Astrocyte (in vitro differentiated cells and primary cell): ENCODE measurements at regions not wholly inside any gene's neighbourhood (a gene's known extent, or its start where the extent isn't known, plus 50 kb on each side); places are given as distances from the start of the nearest gene placed in this dataset.

ENCODE experiments used
- DNase-seq: peaks from one replicate; pipeline ENCODE4 v3.0.0-alpha.2; 2010; ENCODE audit warnings: low read depth
- FAIRE-seq: peaks from 2 replicates; lab custom pipeline; 2011; peaks lifted over from hg19 to GRCh38; lab: Jason Lieb, UNC
- H2AFZ ChIP-seq: 2 replicates; pipeline ENCODE4 v1.6.0; 2012; ENCODE audit warnings: low read depth, low read length, inconsistent platforms
- H3K27ac ChIP-seq: 2 replicates; pipeline ENCODE4 v1.5.1; 2011; ENCODE audit warnings: low read depth, low read length, inconsistent platforms
- H3K27me3 ChIP-seq: 2 replicates; pipeline ENCODE4 v1.6.0; 2011; ENCODE audit warnings: low read length, inconsistent platforms; ENCODE audit not compliant: insufficient read depth
- H3K36me3 ChIP-seq: 2 replicates; pipeline ENCODE4 v1.5.1; 2011; ENCODE audit warnings: low read length, inconsistent platforms; ENCODE audit not compliant: insufficient read depth
- H3K4me1 ChIP-seq: 2 replicates; pipeline ENCODE4 v1.5.1; 2011; ENCODE audit warnings: low read length, inconsistent platforms; ENCODE audit not compliant: insufficient read depth
- H3K4me2 ChIP-seq: 2 replicates; pipeline ENCODE4 v1.6.0; 2012; ENCODE audit warnings: low read length, inconsistent platforms
- H3K4me3 ChIP-seq: 2 replicates; pipeline ENCODE4 v1.5.1; 2011; ENCODE audit warnings: low read depth, mild to moderate bottlenecking, low read length, inconsistent platforms; ENCODE audit not compliant: insufficient read depth
- H3K79me2 ChIP-seq: 2 replicates; pipeline ENCODE4 v1.6.0; 2012; ENCODE audit warnings: mild to moderate bottlenecking, low read length, inconsistent platforms; ENCODE audit not compliant: insufficient read depth
- H3K9ac ChIP-seq: 2 replicates; pipeline ENCODE4 v1.6.0; 2012; ENCODE audit warnings: mild to moderate bottlenecking, low read length, inconsistent platforms
- H3K9me3 ChIP-seq: 2 replicates; pipeline ENCODE4 v1.5.1; 2012; ENCODE audit warnings: low read depth, mild to moderate bottlenecking, low read length, inconsistent platforms; ENCODE audit not compliant: insufficient read depth
- H4K20me1 ChIP-seq: 2 replicates; pipeline ENCODE4 v1.6.0; 2012; ENCODE audit warnings: low read length, inconsistent platforms; ENCODE audit not compliant: insufficient read depth
- H3K27ac Mint-ChIP-seq: one replicate; pipeline ENCODE4 v1.8.0; 2021; ENCODE audit warnings: mild to moderate bottlenecking, mixed read lengths; ENCODE audit not compliant: unreplicated experiment
- H3K27me3 Mint-ChIP-seq: one replicate; pipeline ENCODE4 v1.8.0; 2021; ENCODE audit warnings: low read depth, mixed read lengths; ENCODE audit not compliant: unreplicated experiment
- H3K36me3 Mint-ChIP-seq: one replicate; pipeline ENCODE4 v1.8.0; 2021; ENCODE audit warnings: low read depth, mixed read lengths; ENCODE audit not compliant: unreplicated experiment
- H3K4me1 Mint-ChIP-seq: one replicate; pipeline ENCODE4 v1.8.0; 2021; ENCODE audit warnings: low read depth, mixed read lengths; ENCODE audit not compliant: unreplicated experiment
- H3K4me3 Mint-ChIP-seq: one replicate; pipeline ENCODE4 v1.8.0; 2021; ENCODE audit warnings: mild to moderate bottlenecking, moderate library complexity, mixed read lengths; ENCODE audit not compliant: unreplicated experiment
- H3K9me3 Mint-ChIP-seq: one replicate; pipeline ENCODE4 v1.8.0; 2021; ENCODE audit warnings: mild to moderate bottlenecking, mixed read lengths; ENCODE audit not compliant: unreplicated experiment
- CTCF ChIP-seq: IDR thresholded peaks from 2 replicates; pipeline ENCODE4 v1.5.1; 2011; ENCODE audit warnings: low read depth, mild to moderate bottlenecking, inconsistent platforms, low read length, moderate library complexity; ENCODE audit not compliant: insufficient read depth
- EZH2 ChIP-seq: IDR thresholded peaks from 2 replicates; pipeline ENCODE4 v1.6.1; 2012; ENCODE audit warnings: mild to moderate bottlenecking, low read length, inconsistent platforms; ENCODE audit not compliant: insufficient read depth

- no peak overlapping the region for H3K4me3 Mint-ChIP-seq
- H3K36me3 Mint-ChIP-seq = no peaks in the 10 kb centered on the region
- H3K9me3 ChIP-seq = no peaks in the 10 kb centered on the region
- no peaks in the 10 kb centered on the region for H3K36me3 ChIP-seq
- peaks cover 13% of the 10 kb centered on the region for H3K4me1 Mint-ChIP-seq
- no peaks in the 10 kb centered on the region for H3K79me2 ChIP-seq
- no peak overlapping the region for H3K27ac ChIP-seq
- H3K4me2 ChIP-seq = no peak overlapping the region
- no peak for FAIRE-seq
- TF ChIP-seq EZH2 (no peak), CTCF (no peak)
- H4K20me1 ChIP-seq = no peaks in the 10 kb centered on the region
- no peak overlapping the region for H3K27ac Mint-ChIP-seq
- H3K9me3 Mint-ChIP-seq = no peaks in the 10 kb centered on the region
- H2AFZ ChIP-seq = no peak overlapping the region
- no peak overlapping the region for H3K4me3 ChIP-seq
- peaks cover 4% of the 10 kb centered on the region for H3K4me1 ChIP-seq
- H3K27me3 Mint-ChIP-seq = no peaks in the 10 kb centered on the region
- no peaks in the 10 kb centered on the region for H3K27me3 ChIP-seq
- H3K9ac ChIP-seq = no peak overlapping the region
- no peak for DNase-seq
These were observed 136.5 kb upstream of the RBMS3 start for GRCh38 chr3:29144361-29144760.

- peak overlapping the region; percentile 42 for H3K4me2 ChIP-seq
- no peak overlapping the region for H3K27ac Mint-ChIP-seq
These were observed 136.1 kb upstream of the RBMS3 start for GRCh38 chr3:29144807-29145206.

More at GRCh38 chr3:29144807-29145206, 136.1 kb upstream of the RBMS3 start:
- peaks cover 13% of the 10 kb centered on the region for H3K4me1 Mint-ChIP-seq
- no peaks in the 10 kb centered on the region for H3K27me3 ChIP-seq
- peaks cover 4% of the 10 kb centered on the region for H3K4me1 ChIP-seq
- no peaks in the 10 kb centered on the region for H3K36me3 ChIP-seq
- TF ChIP-seq EZH2 (no peak), CTCF (peak; percentile 12)
- no peaks in the 10 kb centered on the region for H3K9me3 ChIP-seq
- no peaks in the 10 kb centered on the region for H3K79me2 ChIP-seq
- no peak overlapping the region for H3K4me3 ChIP-seq
- H2AFZ ChIP-seq = peak overlapping the region; percentile 23
- no peak overlapping the region for H3K27ac ChIP-seq
- H3K36me3 Mint-ChIP-seq = no peaks in the 10 kb centered on the region
- no peaks in the 10 kb centered on the region for H4K20me1 ChIP-seq
- H3K4me3 Mint-ChIP-seq = no peak overlapping the region
- FAIRE-seq = no peak
- H3K9me3 Mint-ChIP-seq = no peaks in the 10 kb centered on the region
- DNase-seq = peak; percentile 37
- no peaks in the 10 kb centered on the region for H3K27me3 Mint-ChIP-seq
- no peak overlapping the region for H3K9ac ChIP-seq
